ENCODE measurements at regions not wholly inside any gene's neighbourhood (a gene's known extent, or its start where the extent isn't known, plus 50 kb on each side); places are given as distances from the start of the nearest gene placed in this dataset.

- TF ChIP-seq CREB5 (CRISPR knock-in tag; IDR thresholded peaks at IDR 0.05; ENCODE audit: low read depth), result no peak
- TF ChIP-seq ARNTL (CRISPR knock-in tag; IDR thresholded peaks at IDR 0.05; ENCODE audit: borderline replicate concordance, low read depth), result no peak
- no peak for TF ChIP-seq ZC3H10 (CRISPR knock-in tag; IDR thresholded peaks at IDR 0.05)
- no peak for TF ChIP-seq PATZ1 (CRISPR knock-in tag; IDR thresholded peaks at IDR 0.05; ENCODE audit: borderline replicate concordance)
- no peak for TF ChIP-seq GLIS3 (CRISPR knock-in tag; IDR thresholded peaks at IDR 0.05)
- no peak for TF ChIP-seq TSHZ2 (CRISPR knock-in tag; IDR thresholded peaks at IDR 0.05)
- TF ChIP-seq ISL1 (CRISPR knock-in tag; IDR thresholded peaks at IDR 0.05), result no peak
- TF ChIP-seq ZFP3 (CRISPR knock-in tag; IDR thresholded peaks at IDR 0.05), result no peak
- no peak for TF ChIP-seq BACH2 (CRISPR knock-in tag; IDR thresholded peaks at IDR 0.05; ENCODE audit: borderline replicate concordance)
- no peak for TF ChIP-seq SNAI2 (CRISPR knock-in tag; IDR thresholded peaks at IDR 0.05)
- TF ChIP-seq ZNF70 (CRISPR knock-in tag; IDR thresholded peaks at IDR 0.05), result no peak
- TF ChIP-seq ESRRG (CRISPR knock-in tag; IDR thresholded peaks at IDR 0.05), result no peak
Measured at GRCh38 chr5:103919506-103919905, 356.9 kb upstream of the NUDT12 start.
